HEK293 (cell line): ENCODE measurements at regions not wholly inside any gene's neighbourhood (a gene's known extent, or its start where the extent isn't known, plus 50 kb on each side); places are given as distances from the start of the nearest gene placed in this dataset.

Experiments
- CTCF ChIA-PET: fragments of 350-600 bp; formaldehyde crosslinking; extraction: SDS; loops from one replicate; lab custom pipeline; 2021; ENCODE audit warnings: antibody characterized with exemption; lab: Yijun Ruan, JAX
- POLR2A ChIA-PET: fragments of 300-600 bp; formaldehyde crosslinking; extraction: SDS; loops from one replicate; lab custom pipeline; 2020; ENCODE audit warnings: antibody characterized with exemption, inconsistent platforms; lab: Yijun Ruan, JAX
- H3K27ac ChIP-seq: fragments of 200-500 bp; sonication (Bioruptor generic); 2 replicates; pipeline ENCODE4 v1.5.1; 2014; ENCODE audit warnings: low read depth, low read length, control low read depth, inconsistent platforms; ENCODE audit errors: extremely low read depth
- H3K36me3 ChIP-seq, 2 experiments: fragments of 200-500 bp in 1 of 2; sonication (Bioruptor generic) in 1 of 2; 1 replicate in 1 of 2; 2 replicates in 1 of 2; pipeline ENCODE4 v1.5.1; 2014 to 2017; ENCODE audit warnings: inconsistent platforms in 2 of 2, low read length in 2 of 2; ENCODE audit not compliant: control insufficient read depth in 2 of 2, insufficient read depth in 1 of 2
- H3K4me1 ChIP-seq: fragments of 200-500 bp; sonication (Bioruptor generic); 2 replicates; pipeline ENCODE4 v1.5.1; 2014; ENCODE audit warnings: mild to moderate bottlenecking, low read length, inconsistent platforms; ENCODE audit not compliant: control insufficient read depth, insufficient read depth
- H3K4me3 ChIP-seq: 2 replicates; pipeline ENCODE4 v1.5.1; 2011; ENCODE audit warnings: low read depth, mild to moderate bottlenecking, control low read depth, low read length, moderate library complexity
- H3K9me3 ChIP-seq: fragments of 200-500 bp; sonication (Bioruptor generic); 2 replicates; pipeline ENCODE4 v1.5.1; 2014; ENCODE audit warnings: low read depth, low read length, inconsistent platforms; ENCODE audit not compliant: control insufficient read depth, insufficient read depth
- EGR2 ChIP-seq: fragments of 450-650 bp; formaldehyde crosslinking; IDR thresholded peaks from 2 replicates; pipeline ENCODE4 v1.5.1; 2016; ENCODE audit warnings: low read depth, missing biosample characterization, missing genetic modification characterization
- KLF8 ChIP-seq: fragments of 450-650 bp; formaldehyde crosslinking; IDR thresholded peaks from 2 replicates; pipeline ENCODE4 v1.5.1; 2016; ENCODE audit warnings: missing biosample characterization, missing genetic modification characterization
- OVOL3 ChIP-seq: fragments of 450-650 bp; formaldehyde crosslinking; IDR thresholded peaks from 2 replicates; pipeline ENCODE4 v1.5.1; 2016; ENCODE audit warnings: missing biosample characterization, missing genetic modification characterization
- PRDM10 ChIP-seq: fragments of 450-650 bp; formaldehyde crosslinking; IDR thresholded peaks from 2 replicates; pipeline ENCODE4 v1.5.1; 2016; ENCODE audit warnings: missing biosample characterization, missing genetic modification characterization
- SP3 ChIP-seq: fragments of 450-650 bp; formaldehyde crosslinking; IDR thresholded peaks from 2 replicates; pipeline ENCODE4 v1.5.1; 2016; ENCODE audit warnings: missing biosample characterization, missing genetic modification characterization
- ZFP37 ChIP-seq: fragments of 450-650 bp; formaldehyde crosslinking; IDR thresholded peaks from 2 replicates; pipeline ENCODE4 v1.5.1; 2016; ENCODE audit warnings: missing biosample characterization, missing genetic modification characterization
- ZNF114 ChIP-seq: fragments of 450-650 bp; formaldehyde crosslinking; IDR thresholded peaks from 2 replicates; pipeline ENCODE4 v1.5.0; 2017; ENCODE audit warnings: missing biosample characterization, missing genetic modification characterization
- ZNF19 ChIP-seq: fragments of 450-650 bp; formaldehyde crosslinking; IDR thresholded peaks from 2 replicates; pipeline ENCODE4; 2016; ENCODE audit warnings: missing biosample characterization, missing genetic modification characterization, low read depth
- ZNF211 ChIP-seq: fragments of 450-650 bp; formaldehyde crosslinking; IDR thresholded peaks from 2 replicates; pipeline ENCODE4 v1.5.1; 2016; ENCODE audit warnings: low read depth, missing biosample characterization, missing genetic modification characterization
- ZNF26 ChIP-seq: fragments of 450-650 bp; formaldehyde crosslinking; IDR thresholded peaks from 2 replicates; pipeline ENCODE4 v1.5.1; 2016; ENCODE audit warnings: missing biosample characterization, missing genetic modification characterization
- ZNF292 ChIP-seq: fragments of 450-650 bp; formaldehyde crosslinking; IDR thresholded peaks from 2 replicates; pipeline ENCODE4 v1.5.1; 2016; ENCODE audit warnings: low read depth, missing biosample characterization, missing genetic modification characterization, borderline replicate concordance
- ZNF324 ChIP-seq: fragments of 450-650 bp; formaldehyde crosslinking; IDR thresholded peaks from 2 replicates; pipeline ENCODE4 v1.5.1; 2016; ENCODE audit warnings: missing biosample characterization, missing genetic modification characterization
- ZNF362 ChIP-seq: fragments of 450-650 bp; formaldehyde crosslinking; IDR thresholded peaks from 2 replicates; pipeline ENCODE4 v1.5.1; 2016; ENCODE audit warnings: missing biosample characterization, missing genetic modification characterization
- ZNF426 ChIP-seq: fragments of 450-650 bp; formaldehyde crosslinking; IDR thresholded peaks from 2 replicates; pipeline ENCODE4 v1.5.1; 2017; ENCODE audit warnings: missing biosample characterization, missing genetic modification characterization, mild to moderate bottlenecking, inconsistent platforms, moderate library complexity
- ZNF596 ChIP-seq: fragments of 450-650 bp; IDR thresholded peaks from 2 replicates; pipeline ENCODE4 v1.5.0; 2018; ENCODE audit warnings: missing biosample characterization, mild to moderate bottlenecking, missing genetic modification characterization, moderate library complexity
- ZNF792 ChIP-seq: fragments of 450-650 bp; formaldehyde crosslinking; IDR thresholded peaks from 2 replicates; pipeline ENCODE4 v1.5.1; 2016; ENCODE audit warnings: missing biosample characterization, missing genetic modification characterization
- ZSCAN16 ChIP-seq: fragments of 450-650 bp; formaldehyde crosslinking; IDR thresholded peaks from 2 replicates; pipeline ENCODE4 v1.5.1; 2016; ENCODE audit warnings: missing biosample characterization, missing genetic modification characterization
- TF ChIP-seq, protein P1 (sequence below): fragments of 450-650 bp; formaldehyde crosslinking; IDR thresholded peaks from 2 replicates; pipeline ENCODE4 v1.5.1; 2016; ENCODE audit warnings: missing biosample characterization, missing genetic modification characterization, borderline replicate concordance
- TF ChIP-seq, protein P2 (sequence below): fragments of 450-650 bp; formaldehyde crosslinking; IDR thresholded peaks from 2 replicates; pipeline ENCODE4 v1.5.1; 2016; ENCODE audit warnings: missing biosample characterization, missing genetic modification characterization
- TF ChIP-seq, protein P3 (sequence below): fragments of 450-650 bp; IDR thresholded peaks from 2 replicates; pipeline ENCODE4 v1.5.1; 2018; ENCODE audit warnings: missing biosample characterization, missing genetic modification characterization

DNA sequence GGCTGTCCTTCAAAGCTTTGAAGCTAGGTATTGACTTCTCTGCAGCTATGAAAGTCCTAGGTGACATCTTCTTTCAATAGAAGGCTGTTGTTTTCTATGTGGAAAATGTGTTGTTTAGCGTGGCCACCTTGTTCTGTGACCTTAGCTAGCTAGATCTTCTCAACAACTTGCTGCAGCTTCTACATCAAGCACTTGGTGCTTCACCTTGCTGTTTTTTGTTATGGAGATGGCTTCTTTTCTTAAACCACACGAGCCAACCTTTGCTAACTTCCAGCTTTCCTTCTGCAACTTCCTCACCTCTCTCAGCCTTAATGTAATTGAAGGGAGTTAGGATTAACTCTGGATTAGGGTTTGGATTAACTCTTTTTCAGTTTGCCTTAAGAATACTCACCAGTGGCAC is 128.6 kb upstream of the MMS22L start (continued):
- TF ChIP-seq, protein P1, sequence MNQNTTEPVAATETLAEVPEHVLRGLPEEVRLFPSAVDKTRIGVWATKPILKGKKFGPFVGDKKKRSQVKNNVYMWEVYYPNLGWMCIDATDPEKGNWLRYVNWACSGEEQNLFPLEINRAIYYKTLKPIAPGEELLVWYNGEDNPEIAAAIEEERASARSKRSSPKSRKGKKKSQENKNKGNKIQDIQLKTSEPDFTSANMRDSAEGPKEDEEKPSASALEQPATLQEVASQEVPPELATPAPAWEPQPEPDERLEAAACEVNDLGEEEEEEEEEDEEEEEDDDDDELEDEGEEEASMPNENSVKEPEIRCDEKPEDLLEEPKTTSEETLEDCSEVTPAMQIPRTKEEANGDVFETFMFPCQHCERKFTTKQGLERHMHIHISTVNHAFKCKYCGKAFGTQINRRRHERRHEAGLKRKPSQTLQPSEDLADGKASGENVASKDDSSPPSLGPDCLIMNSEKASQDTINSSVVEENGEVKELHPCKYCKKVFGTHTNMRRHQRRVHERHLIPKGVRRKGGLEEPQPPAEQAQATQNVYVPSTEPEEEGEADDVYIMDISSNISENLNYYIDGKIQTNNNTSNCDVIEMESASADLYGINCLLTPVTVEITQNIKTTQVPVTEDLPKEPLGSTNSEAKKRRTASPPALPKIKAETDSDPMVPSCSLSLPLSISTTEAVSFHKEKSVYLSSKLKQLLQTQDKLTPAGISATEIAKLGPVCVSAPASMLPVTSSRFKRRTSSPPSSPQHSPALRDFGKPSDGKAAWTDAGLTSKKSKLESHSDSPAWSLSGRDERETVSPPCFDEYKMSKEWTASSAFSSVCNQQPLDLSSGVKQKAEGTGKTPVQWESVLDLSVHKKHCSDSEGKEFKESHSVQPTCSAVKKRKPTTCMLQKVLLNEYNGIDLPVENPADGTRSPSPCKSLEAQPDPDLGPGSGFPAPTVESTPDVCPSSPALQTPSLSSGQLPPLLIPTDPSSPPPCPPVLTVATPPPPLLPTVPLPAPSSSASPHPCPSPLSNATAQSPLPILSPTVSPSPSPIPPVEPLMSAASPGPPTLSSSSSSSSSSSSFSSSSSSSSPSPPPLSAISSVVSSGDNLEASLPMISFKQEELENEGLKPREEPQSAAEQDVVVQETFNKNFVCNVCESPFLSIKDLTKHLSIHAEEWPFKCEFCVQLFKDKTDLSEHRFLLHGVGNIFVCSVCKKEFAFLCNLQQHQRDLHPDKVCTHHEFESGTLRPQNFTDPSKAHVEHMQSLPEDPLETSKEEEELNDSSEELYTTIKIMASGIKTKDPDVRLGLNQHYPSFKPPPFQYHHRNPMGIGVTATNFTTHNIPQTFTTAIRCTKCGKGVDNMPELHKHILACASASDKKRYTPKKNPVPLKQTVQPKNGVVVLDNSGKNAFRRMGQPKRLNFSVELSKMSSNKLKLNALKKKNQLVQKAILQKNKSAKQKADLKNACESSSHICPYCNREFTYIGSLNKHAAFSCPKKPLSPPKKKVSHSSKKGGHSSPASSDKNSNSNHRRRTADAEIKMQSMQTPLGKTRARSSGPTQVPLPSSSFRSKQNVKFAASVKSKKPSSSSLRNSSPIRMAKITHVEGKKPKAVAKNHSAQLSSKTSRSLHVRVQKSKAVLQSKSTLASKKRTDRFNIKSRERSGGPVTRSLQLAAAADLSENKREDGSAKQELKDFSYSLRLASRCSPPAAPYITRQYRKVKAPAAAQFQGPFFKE: no peak
- no peak for TF ChIP-seq SP3 (tag by site-specific recombination)
- TF ChIP-seq, protein P2, sequence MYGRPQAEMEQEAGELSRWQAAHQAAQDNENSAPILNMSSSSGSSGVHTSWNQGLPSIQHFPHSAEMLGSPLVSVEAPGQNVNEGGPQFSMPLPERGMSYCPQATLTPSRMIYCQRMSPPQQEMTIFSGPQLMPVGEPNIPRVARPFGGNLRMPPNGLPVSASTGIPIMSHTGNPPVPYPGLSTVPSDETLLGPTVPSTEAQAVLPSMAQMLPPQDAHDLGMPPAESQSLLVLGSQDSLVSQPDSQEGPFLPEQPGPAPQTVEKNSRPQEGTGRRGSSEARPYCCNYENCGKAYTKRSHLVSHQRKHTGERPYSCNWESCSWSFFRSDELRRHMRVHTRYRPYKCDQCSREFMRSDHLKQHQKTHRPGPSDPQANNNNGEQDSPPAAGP (tag by site-specific recombination): no peak
- no peak for TF ChIP-seq ZNF26
- no peak for TF ChIP-seq PRDM10 (tag by site-specific recombination)
- no peak for TF ChIP-seq ZNF426 (tag by site-specific recombination)
- TF ChIP-seq, protein P3, sequence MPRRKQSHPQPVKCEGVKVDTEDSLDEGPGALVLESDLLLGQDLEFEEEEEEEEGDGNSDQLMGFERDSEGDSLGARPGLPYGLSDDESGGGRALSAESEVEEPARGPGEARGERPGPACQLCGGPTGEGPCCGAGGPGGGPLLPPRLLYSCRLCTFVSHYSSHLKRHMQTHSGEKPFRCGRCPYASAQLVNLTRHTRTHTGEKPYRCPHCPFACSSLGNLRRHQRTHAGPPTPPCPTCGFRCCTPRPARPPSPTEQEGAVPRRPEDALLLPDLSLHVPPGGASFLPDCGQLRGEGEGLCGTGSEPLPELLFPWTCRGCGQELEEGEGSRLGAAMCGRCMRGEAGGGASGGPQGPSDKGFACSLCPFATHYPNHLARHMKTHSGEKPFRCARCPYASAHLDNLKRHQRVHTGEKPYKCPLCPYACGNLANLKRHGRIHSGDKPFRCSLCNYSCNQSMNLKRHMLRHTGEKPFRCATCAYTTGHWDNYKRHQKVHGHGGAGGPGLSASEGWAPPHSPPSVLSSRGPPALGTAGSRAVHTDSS (tag by site-specific recombination): no peak

DNA sequence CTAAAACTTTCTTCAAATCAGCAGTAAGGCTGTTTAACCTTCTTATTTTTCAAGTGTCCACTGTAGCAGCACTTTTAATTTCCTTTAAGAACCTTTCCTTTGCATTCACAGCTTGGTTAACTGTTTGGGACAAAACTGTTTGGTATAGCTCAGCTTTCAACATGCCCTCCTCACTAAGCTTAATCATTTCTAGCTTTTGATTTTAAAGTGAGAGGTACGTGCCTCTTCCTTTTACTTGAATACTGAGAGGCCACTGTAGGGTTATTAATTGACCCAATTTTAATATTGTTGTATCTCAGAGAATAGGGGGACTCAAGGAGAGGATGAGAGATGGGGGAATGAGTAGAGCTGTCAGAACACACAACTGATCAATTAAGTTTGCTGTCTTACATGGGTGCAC is 129.5 kb upstream of the MMS22L start:
- CTCF ChIA-PET: interaction anchor here (0.6 to 1.2 kb wide), 4 partner anchors 16 to 28 kb away, joined by 3 to 4 read pairs (median 3); no protein-coding TSS in a partner anchor
- H3K4me3 ChIP-seq: no peak overlapping the region
- no peaks in the 10 kb centered on the region for H3K36me3 ChIP-seq
- H3K9me3 ChIP-seq: no peaks in the 10 kb centered on the region
- POLR2A ChIA-PET: no interaction called here
- no peak overlapping the region for H3K27ac ChIP-seq
- no peaks in the 10 kb centered on the region for H3K4me1 ChIP-seq
- TF ChIP-seq ZFP37 (tag by site-specific recombination): no peak
- TF ChIP-seq ZNF792: no peak
- no peak for TF ChIP-seq ZSCAN16 (tag by site-specific recombination)
- TF ChIP-seq ZNF114 (tag by site-specific recombination): no peak
- TF ChIP-seq ZNF324: no peak
- no peak for TF ChIP-seq ZNF292 (tag by site-specific recombination)
- no peak for TF ChIP-seq ZNF362 (tag by site-specific recombination)
- no peak for TF ChIP-seq ZNF596 (tag by site-specific recombination)
- TF ChIP-seq EGR2 (tag by site-specific recombination): no peak
- TF ChIP-seq KLF8 (tag by site-specific recombination): no peak
- TF ChIP-seq OVOL3 (tag by site-specific recombination): no peak
- TF ChIP-seq ZNF19 (tag by site-specific recombination): no peak
- TF ChIP-seq ZNF211 (tag by site-specific recombination): no peak
